ENCODE measurements at regions not wholly inside any gene's neighbourhood (a gene's known extent, or its start where the extent isn't known, plus 50 kb on each side); places are given as distances from the start of the nearest gene placed in this dataset.

- H3K79me2 ChIP-seq (ENCODE audit: insufficient read depth, low read depth, low read length) = no peaks in the 10 kb centered on the region
- TF ChIP-seq EZH2phosphoT487 (IDR thresholded peaks at IDR 0.05; ENCODE audit: borderline replicate concordance, low read depth, low read length) = no peak
- TF ChIP-seq, protein P1, sequence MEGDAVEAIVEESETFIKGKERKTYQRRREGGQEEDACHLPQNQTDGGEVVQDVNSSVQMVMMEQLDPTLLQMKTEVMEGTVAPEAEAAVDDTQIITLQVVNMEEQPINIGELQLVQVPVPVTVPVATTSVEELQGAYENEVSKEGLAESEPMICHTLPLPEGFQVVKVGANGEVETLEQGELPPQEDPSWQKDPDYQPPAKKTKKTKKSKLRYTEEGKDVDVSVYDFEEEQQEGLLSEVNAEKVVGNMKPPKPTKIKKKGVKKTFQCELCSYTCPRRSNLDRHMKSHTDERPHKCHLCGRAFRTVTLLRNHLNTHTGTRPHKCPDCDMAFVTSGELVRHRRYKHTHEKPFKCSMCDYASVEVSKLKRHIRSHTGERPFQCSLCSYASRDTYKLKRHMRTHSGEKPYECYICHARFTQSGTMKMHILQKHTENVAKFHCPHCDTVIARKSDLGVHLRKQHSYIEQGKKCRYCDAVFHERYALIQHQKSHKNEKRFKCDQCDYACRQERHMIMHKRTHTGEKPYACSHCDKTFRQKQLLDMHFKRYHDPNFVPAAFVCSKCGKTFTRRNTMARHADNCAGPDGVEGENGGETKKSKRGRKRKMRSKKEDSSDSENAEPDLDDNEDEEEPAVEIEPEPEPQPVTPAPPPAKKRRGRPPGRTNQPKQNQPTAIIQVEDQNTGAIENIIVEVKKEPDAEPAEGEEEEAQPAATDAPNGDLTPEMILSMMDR (conservative IDR thresholded peaks at IDR 0.05; ENCODE audit: low read length) = no peak
- no peaks in the 10 kb centered on the region for H3K9me2 ChIP-seq (ENCODE audit: insufficient read depth, low read length)
- H4K20me1 ChIP-seq (ENCODE audit: insufficient read depth, low read length) = no peaks in the 10 kb centered on the region
- ChIA-PET CTCF (ENCODE audit: unreplicated experiment) (no interaction called here), POLR2A (no interaction called here)
- no peaks in the 10 kb centered on the region; the same call in 1 of the 2 replicates for H3K36me3 ChIP-seq (ENCODE audit: insufficient read depth, low read length)
- 0 out of 2 replicates have a peak, but pooled peaks cover 8% of the 10 kb centered on the region for H3K9me3 ChIP-seq (ENCODE audit: low read length)
- no peak overlapping the region for H3K4me2 ChIP-seq (ENCODE audit: low read length)
- no peak overlapping the region for H2AFZ ChIP-seq (ENCODE audit: low read length)
- H3K4me3 ChIP-seq (ENCODE audit: low read depth, low read length, poor library complexity, severe bottlenecking) = no peak overlapping the region
- BruUV-seq (replicated peaks) = no TSS peak
- no peak for DNase-seq (ENCODE audit: low spot score)
- intact Hi-C loops (cut with micrococcal nuclease; ENCODE audit: unreplicated experiment) = no loop called here
- H3K4me1 ChIP-seq (ENCODE audit: insufficient read depth, low read length, poor library complexity, severe bottlenecking) = peaks cover 25% of the 10 kb centered on the region
- no peak overlapping the region for H3K27ac ChIP-seq (ENCODE audit: low read depth, low read length, poor library complexity, severe bottlenecking)
These were observed 187.8 kb downstream of the ANAPC1 start for GRCh38 chr2:111696226-111696625.

DNA sequence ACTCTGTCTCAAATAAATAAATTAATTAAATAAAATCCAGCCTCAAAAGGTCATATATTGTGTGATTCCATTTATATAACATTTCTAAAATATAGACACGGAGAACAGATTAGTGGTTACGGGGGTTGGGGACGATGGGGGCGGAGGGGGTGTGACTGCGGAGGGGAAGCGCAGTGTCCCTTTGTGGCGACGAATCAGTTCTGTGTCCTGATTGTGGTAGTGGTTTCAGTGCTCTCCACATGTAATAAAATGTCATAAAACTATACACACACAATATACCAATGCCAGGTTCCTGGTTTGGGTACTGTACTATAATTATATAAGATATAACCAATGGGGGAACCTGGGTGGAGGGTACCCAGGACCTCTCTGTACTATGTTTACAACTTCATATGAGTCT, 186.4 kb downstream of the ANAPC1 start:
- H3K4me2 ChIP-seq (ENCODE audit: low read length) = no peak overlapping the region
- intact Hi-C loops (cut with micrococcal nuclease; ENCODE audit: unreplicated experiment) = no loop called here
- CTCF ChIA-PET (ENCODE audit: unreplicated experiment) = no interaction called here

GRCh38 chr2:111698089-111698488, 185.9 kb downstream of the ANAPC1 start:
- Histone ChIP-seq H4K20me1 (ENCODE audit: insufficient read depth, low read length) (no peaks in the 10 kb centered on the region), H3K9me2 (ENCODE audit: insufficient read depth, low read length) (no peaks in the 10 kb centered on the region), H3K79me2 (ENCODE audit: insufficient read depth, low read depth, low read length) (no peaks in the 10 kb centered on the region; the same call in 1 of the 2 replicates), H3K27ac (ENCODE audit: low read depth, low read length, poor library complexity, severe bottlenecking) (no peak overlapping the region), H3K4me3 (ENCODE audit: low read depth, low read length, poor library complexity, severe bottlenecking) (no peak overlapping the region), H3K36me3 (ENCODE audit: insufficient read depth, low read length) (no peaks in the 10 kb centered on the region; the same call in 1 of the 2 replicates), H2AFZ (ENCODE audit: low read length) (no peak overlapping the region), H3K4me1 (ENCODE audit: insufficient read depth, low read length, poor library complexity, severe bottlenecking) (peaks cover 44% of the 10 kb centered on the region), H3K4me2 (ENCODE audit: low read length) (no peak overlapping the region), H3K9me3 (ENCODE audit: low read length) (0 out of 2 replicates have a peak, but pooled peaks cover 8% of the 10 kb centered on the region)
- BruUV-seq (replicated peaks) = no TSS peak
- CTCF ChIA-PET (ENCODE audit: unreplicated experiment) = interaction anchor here (1.1 kb wide), 1 partner anchor 8 kb away, joined by 3 read pairs; no protein-coding TSS in a partner anchor
- POLR2A ChIA-PET = interaction anchor here (1.0 to 1.5 kb wide), 3 partner anchors 11 to 22 kb away, joined by 3 to 4 read pairs (median 3); no protein-coding TSS in a partner anchor
- DNase-seq (ENCODE audit: low spot score) = no peak
- no peak for TF ChIP-seq EZH2phosphoT487 (IDR thresholded peaks at IDR 0.05; ENCODE audit: borderline replicate concordance, low read depth, low read length)
- TF ChIP-seq, protein P1 (conservative IDR thresholded peaks at IDR 0.05; ENCODE audit: low read length) = no peak
- intact Hi-C loops (cut with micrococcal nuclease; ENCODE audit: unreplicated experiment) = no loop called here

More for the DNA sequence above, 186.4 kb downstream of the ANAPC1 start:
- TF ChIP-seq, protein P1 (conservative IDR thresholded peaks at IDR 0.05; ENCODE audit: low read length) = no peak
- TF ChIP-seq EZH2phosphoT487 (IDR thresholded peaks at IDR 0.05; ENCODE audit: borderline replicate concordance, low read depth, low read length) = no peak
- no peaks in the 10 kb centered on the region for H4K20me1 ChIP-seq (ENCODE audit: insufficient read depth, low read length)
- no peak overlapping the region for H3K4me3 ChIP-seq (ENCODE audit: low read depth, low read length, poor library complexity, severe bottlenecking)
- no peak for DNase-seq (ENCODE audit: low spot score)
- no TSS peak for BruUV-seq (replicated peaks)
- POLR2A ChIA-PET = interaction anchor here (1.0 to 1.5 kb wide), 3 partner anchors 12 to 22 kb away, joined by 3 to 4 read pairs (median 3); no protein-coding TSS in a partner anchor
- H3K9me3 ChIP-seq (ENCODE audit: low read length) = 0 out of 2 replicates have a peak, but pooled peaks cover 8% of the 10 kb centered on the region
- H2AFZ ChIP-seq (ENCODE audit: low read length) = no peak overlapping the region
- H3K4me1 ChIP-seq (ENCODE audit: insufficient read depth, low read length, poor library complexity, severe bottlenecking) = peaks cover 39% of the 10 kb centered on the region
- H3K36me3 ChIP-seq (ENCODE audit: insufficient read depth, low read length) = no peaks in the 10 kb centered on the region; the same call in 1 of the 2 replicates
- H3K27ac ChIP-seq (ENCODE audit: low read depth, low read length, poor library complexity, severe bottlenecking) = no peak overlapping the region
- H3K9me2 ChIP-seq (ENCODE audit: insufficient read depth, low read length) = no peaks in the 10 kb centered on the region
- no peaks in the 10 kb centered on the region for H3K79me2 ChIP-seq (ENCODE audit: insufficient read depth, low read depth, low read length)
